Suprapubic skin (tissue), 4 donors: ENCODE measurements at regions not wholly inside any gene's neighbourhood (a gene's known extent, or its start where the extent isn't known, plus 50 kb on each side); places are given as distances from the start of the nearest gene placed in this dataset.

Source experiments
- CTCF ChIP-seq, 2 donors: fragments of 200-600 bp in 1 of 2; fragments of 450-650 bp in 1 of 2; sonication (generic) in 1 of 2; IDR thresholded peaks; one replicate each; pipeline ENCODE4 v1.5.1; 2016 to 2019; ENCODE audit warnings: antibody characterized with exemption in 2 of 2, mild to moderate bottlenecking in 1 of 2, moderate library complexity in 1 of 2
- EP300 ChIP-seq: sonication (generic); formaldehyde crosslinking; IDR thresholded peaks from one replicate; pipeline ENCODE4 v1.6.1; 2017; ENCODE audit warnings: antibody characterized with exemption
- POLR2A ChIP-seq, 2 donors: fragments of 450-650 bp; IDR thresholded peaks; one replicate each; pipeline ENCODE4 v1.6.1; 2017; ENCODE audit warnings: antibody characterized with exemption in 2 of 2, mild to moderate bottlenecking in 2 of 2, moderate library complexity in 2 of 2
- POLR2AphosphoS5 ChIP-seq, 3 donors: sonication (generic); formaldehyde crosslinking; IDR thresholded peaks; one replicate each; pipeline ENCODE4 v1.6.1; 2017; ENCODE audit warnings: antibody characterized with exemption in 3 of 3

- no peak for TF ChIP-seq POLR2A (IDR thresholded peaks at IDR 0.05)
- TF ChIP-seq CTCF (IDR thresholded peaks at IDR 0.05) = no peak
- TF ChIP-seq EP300 = no peak
- TF ChIP-seq POLR2AphosphoS5 (IDR thresholded peaks at IDR 0.05) = no peak
These were observed 108.3 kb downstream of the IL20RB start for GRCh38 chr3:137066092-137066491.
